Stomach (tissue), 4 donors: ENCODE measurements at regions not wholly inside any gene's neighbourhood (a gene's known extent, or its start where the extent isn't known, plus 50 kb on each side); places are given as distances from the start of the nearest gene placed in this dataset.

Experiments
- POLR2A ChIP-seq, 4 donors: fragments of 450-650 bp; IDR thresholded peaks; one replicate each; pipeline ENCODE4 v1.6.1; 2016; ENCODE audit warnings: antibody characterized with exemption in 4 of 4, control low read depth in 2 of 4, mild to moderate bottlenecking in 1 of 4, moderate library complexity in 1 of 4
- TF ChIP-seq, protein P1 (sequence below), 7 experiments: fragments of 450-650 bp in 4 of 7; fragments of 200-600 bp in 3 of 7; sonication (generic) in 3 of 7; IDR thresholded peaks; one replicate each; pipeline ENCODE4 v1.5.1; 2016 to 2019; ENCODE audit warnings: antibody characterized with exemption in 7 of 7, control low read depth in 2 of 7, mild to moderate bottlenecking in 1 of 7

DNA sequence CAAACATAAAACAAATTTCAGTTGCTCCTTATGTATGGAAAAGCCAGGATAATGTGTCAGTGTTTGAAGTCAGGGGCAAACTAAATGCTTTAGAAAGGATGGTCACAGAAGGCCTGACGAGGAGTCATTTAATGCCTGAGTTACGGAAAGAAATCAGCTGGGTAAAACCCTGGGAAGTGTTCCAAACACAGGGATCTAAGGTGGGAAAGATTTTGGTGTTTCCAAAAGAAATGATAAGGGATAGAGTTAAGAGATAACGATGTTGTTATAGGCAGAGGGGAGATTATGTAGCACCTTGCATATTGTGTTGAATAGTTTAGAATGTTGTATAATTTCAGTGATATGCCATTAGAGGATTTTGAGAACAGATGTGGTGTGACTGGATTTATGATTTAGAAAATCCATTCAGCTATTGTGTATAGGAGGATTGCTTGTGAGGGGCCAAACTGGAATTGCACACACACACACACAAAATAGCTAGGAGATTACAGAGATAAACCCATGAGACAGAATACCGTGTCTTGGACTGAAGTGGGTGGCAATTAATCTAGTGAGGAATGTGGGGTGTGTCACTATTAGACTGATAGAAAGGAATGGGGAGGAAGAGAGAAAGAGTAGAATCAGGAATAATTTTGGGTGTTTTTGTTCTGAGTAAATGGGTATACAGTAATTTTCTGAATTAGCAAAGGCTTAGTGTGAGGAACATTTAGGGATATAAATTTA lies 274.2 kb upstream of the DAB2 start:
- TF ChIP-seq, protein P1, sequence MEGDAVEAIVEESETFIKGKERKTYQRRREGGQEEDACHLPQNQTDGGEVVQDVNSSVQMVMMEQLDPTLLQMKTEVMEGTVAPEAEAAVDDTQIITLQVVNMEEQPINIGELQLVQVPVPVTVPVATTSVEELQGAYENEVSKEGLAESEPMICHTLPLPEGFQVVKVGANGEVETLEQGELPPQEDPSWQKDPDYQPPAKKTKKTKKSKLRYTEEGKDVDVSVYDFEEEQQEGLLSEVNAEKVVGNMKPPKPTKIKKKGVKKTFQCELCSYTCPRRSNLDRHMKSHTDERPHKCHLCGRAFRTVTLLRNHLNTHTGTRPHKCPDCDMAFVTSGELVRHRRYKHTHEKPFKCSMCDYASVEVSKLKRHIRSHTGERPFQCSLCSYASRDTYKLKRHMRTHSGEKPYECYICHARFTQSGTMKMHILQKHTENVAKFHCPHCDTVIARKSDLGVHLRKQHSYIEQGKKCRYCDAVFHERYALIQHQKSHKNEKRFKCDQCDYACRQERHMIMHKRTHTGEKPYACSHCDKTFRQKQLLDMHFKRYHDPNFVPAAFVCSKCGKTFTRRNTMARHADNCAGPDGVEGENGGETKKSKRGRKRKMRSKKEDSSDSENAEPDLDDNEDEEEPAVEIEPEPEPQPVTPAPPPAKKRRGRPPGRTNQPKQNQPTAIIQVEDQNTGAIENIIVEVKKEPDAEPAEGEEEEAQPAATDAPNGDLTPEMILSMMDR (IDR thresholded peaks at IDR 0.05): no peak
- no peak for TF ChIP-seq POLR2A (IDR thresholded peaks at IDR 0.05)
